Stimulated activated CD4-positive, alpha-beta T cell treated with anti-CD3 and anti-CD28 coated beads, Interleukin-2, amount 100 ng/mL, for 48 hours (primary cell): ENCODE measurements at regions not wholly inside any gene's neighbourhood (a gene's known extent, or its start where the extent isn't known, plus 50 kb on each side); places are given as distances from the start of the nearest gene placed in this dataset.
"Not testable (repeated sequence)": the region's sequence is repeated elsewhere in the genome, so short reads cannot be mapped to it uniquely, and the experiment has no call there.

Source experiments
- DNase-seq, 2 donors: peaks; one replicate each; pipeline ENCODE4 v3.0.0-alpha.2; 2020

DNA sequence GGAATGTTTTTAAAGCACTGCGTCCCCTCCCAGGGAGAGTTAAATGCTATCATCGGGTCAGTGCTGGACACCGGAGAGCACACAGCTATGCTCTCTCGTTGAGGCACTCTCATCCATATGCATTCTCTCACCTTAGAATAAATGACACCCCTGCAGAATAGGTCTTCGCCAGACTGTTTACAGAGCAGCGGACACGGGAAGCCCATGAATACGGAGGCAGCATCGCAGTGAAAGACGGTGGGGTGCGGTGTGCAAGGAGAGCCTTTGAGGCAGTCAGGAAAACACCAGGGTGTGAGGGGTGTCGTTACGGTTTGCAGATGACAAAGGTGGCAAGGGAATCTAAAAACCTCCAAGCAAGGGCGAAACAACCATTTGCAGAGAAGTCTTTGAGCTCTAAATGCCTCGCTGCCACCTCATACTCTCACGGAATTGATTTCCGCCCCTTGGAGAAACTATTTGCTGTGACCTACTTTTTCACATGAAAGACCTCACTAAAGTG is 169.2 kb upstream of the FHL2 start:
- no peak for DNase-seq

DNA sequence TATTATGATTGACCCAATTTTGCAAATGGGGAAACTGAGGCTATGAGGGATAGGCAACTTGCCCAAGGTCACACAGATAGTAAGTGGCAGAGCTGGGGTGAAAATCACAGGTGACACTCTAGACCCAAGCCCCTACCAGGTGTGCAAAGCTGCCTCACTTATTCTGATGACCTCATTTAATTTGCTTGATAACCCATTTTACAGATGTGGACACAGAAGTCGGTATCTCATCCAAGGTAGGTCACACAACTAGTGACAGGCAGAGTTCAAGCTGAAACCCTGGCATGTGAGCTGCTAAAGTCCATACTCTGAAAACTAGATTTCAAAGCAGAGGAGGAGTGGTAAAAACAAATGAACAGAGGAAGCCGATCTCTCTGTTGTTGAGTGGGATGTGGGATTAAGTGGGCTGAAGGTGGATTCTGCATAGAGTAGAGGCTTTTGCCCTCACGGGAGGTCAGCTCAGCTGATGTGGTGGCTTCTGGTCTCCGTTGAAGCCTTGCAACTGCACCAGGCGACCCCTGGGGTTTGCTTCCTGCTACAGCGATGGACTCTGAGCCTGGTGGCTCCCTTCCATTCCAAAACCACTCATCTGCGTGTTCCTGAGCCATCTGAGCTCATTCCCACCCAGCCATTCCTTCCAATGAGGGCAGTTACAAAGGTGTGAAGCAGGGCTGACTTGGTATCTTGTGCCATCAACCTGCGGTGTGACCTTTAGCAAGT is 164.3 kb upstream of the FHL2 start:
- no peak for DNase-seq

DNA sequence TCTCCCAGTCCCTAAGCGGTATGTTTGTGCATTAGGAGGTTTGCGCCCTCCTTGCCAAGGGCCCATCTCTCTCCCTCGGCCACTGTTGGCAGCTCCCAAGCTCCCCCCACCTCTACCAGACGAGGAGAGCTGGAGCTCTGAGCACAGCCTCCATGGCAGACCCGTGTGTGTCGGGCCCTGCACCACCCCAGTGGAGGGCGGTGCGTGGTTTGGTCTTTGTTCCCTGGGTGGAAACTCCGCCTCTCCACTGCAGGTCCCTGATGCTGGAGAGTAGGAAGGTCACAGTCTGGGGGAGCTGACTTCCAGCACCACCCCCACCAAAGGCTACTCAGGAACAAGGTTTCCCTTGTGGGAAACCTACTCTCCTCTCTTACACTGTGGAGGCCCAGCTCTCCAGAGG is 162.6 kb upstream of the FHL2 start:
- no peak for DNase-seq

DNA sequence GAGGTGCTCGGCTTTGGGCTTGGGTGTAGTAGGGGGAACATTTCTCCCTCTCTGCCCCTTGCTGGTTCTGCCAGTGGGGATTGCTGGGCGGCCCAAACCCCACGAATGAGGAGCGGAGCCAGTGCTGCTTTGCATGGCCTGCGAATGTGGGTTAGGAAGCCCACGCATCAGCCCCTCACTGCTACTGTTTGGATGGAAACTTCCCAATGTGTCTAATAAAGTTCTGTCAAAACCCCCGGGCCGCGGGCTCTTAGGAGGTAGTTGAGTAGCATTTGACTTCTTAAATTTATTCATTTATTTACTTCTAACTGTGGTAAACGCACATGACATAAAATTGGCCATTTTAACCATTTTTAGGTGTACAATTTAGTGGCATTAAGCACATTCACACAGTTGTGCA is 161.3 kb upstream of the FHL2 start:
- DNase-seq, result no peak

DNA sequence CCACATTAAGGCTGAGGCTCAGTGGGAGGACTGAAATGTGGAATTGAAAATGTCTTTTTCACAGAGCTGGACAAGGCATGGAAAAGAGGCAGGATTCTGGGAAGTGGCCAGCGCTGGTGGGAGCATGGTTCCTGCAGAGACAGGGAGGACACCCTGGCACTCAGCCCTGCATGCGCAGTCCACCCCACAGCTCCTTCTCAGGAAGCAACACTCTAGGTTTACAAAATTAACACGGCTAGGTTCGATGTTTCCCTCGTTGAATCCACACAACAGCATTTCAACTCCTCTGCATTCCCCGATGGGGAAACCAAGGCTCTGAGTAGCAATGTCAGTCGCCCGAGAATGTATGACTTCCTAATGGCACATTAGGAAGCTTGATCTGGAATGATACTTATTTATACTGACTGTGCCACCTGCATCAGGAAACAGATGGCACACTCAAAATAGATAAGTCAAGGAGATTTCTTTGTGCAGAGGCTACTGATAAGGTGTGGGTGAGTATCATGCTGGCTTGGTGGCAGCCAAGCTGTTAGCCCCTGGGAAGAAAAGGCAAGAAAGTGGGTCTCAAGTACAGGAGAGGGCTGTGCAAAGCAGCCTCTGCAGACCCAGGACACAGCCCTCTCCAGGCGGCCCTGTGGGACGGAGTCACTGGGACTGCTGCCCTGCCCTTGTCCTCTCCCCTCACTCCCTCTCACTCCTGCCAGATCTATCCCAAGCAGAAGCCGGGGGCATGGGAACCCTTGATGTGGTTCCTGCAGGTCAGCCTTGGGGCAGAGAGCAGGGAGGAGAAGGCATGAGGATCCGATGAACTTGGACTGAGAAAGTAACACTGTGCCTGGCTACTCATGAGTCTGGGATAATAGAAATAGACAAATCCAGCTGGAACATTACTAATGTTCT is 158.4 kb upstream of the FHL2 start:
- DNase-seq, result no peak

DNA sequence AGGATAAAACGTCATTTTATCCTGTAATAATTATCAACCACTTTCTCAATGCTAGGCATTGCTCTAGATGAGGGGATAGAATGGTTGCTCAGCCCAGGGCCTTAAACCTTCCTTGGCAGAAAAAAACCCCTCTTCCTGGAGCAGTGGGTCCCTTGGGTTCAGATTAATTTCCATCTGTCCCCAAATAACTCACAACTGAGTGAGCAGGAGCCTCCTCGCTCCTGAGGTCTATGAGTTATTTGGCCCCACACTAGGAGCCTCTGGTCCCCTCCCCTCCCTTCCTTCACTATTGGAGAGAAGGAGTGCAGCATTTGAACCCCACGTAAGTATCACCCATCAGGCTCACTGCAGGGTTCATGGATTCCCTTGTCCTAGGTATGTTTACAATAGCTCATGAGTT is 157.5 kb upstream of the FHL2 start:
- no peak for DNase-seq

DNA sequence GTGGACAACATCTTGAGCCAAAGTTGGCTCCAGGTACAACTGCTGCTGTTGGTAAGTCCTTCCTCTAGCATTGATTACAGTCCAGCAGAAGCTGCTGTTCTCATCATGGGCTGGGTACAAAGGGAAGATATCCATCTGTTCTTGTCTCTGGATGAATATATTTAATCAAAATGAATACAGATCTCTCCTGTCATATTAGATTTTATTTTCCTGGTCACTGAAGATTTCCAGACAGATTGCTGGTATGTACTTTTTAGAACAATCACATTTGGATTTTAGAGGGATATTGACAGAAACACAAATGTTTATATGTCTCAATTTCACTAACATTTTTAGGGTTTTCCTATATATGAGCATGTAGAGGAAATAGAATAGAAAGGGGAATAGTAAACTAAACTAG is 155.4 kb upstream of the FHL2 start:
- no peak for DNase-seq

DNA sequence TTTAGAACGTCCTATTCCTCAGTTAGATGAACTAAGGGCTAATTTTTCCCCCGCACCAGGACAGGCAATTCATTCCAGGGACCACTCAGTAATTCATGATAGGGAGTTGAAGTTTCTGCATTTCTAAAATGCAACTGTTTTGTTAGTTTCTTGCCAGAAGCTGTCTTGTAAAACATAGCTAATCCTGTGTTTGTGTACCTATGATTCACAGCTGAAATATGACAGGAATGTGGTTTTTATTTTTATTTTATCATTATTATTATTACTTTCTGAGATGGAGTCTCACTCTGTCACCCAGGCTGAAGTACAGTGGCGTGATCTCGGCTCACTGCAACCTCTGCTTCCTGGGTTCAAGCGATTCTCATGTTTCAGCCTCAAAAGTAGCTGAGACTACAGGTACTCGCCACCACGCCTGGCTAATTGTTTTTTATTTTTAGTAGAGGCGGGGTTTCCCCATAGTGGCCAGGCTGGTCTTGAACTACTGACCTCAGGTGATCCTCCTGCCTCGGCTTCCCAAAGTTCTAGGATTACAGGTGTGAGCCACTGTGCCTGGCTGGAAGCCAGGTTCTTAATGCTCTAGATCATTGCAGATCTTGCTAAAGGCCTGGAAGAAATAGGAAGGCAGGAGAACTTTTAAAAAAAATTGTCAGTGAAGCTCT is 154.8 kb upstream of the FHL2 start:
- no peak for DNase-seq

DNA sequence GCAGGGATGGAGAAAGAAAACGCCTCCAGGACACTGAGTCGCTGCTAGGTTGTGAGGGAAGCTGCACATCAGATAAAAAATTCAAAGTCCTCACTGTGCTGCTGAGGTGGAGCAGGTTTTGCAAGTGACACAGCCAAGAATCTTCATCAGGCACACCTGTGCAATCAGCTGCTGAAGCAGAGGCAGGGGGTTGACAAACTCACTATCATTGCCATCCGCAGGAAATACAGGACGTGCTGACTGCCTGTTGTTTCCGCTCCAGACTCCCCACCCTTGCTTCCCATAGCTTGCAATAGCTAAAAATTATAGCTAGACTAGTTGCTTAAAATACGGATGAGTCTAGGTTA is 147.8 kb upstream of the FHL2 start:
- DNase-seq, result no peak

DNA sequence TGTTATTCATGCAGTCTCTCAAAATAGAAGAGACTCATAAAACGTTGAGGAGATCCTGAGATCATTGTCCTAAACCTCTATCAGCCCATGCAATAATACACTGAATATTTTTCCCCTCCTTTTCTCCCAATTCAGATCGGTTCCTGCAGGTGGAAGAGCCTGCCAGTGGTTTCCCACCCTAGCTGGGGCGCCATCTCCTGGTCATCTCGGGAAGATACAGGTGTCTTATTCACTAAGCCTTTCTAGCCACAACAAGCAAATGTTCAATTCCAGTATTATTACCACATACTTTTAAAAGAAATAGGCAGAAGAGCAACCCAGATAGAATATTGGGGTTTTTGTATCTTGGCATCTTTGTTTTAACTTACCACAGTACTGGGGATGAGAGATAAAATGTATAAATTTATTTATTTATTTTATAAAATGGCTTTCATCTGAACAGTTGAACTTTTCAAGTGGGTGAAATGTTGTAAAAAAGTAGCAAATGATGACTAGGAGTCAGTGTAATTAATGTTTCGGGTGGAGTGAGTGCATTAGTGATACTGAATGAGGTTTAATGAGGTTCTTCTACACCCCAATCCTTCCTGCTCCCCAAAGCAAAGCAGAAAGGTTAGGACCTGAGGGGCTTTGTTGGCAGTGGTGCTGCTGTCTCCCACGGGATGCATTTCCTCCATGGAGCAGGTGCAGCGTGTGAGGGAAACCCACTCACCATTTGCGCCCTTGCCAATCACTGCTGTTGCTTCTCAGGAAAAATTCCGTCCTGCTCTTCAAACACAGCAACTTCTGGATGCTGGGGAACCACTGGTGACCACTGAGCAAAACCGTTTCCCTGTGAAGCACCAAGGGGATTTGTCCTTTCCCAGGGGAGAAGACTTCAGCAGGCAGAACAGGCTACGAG is 147.1 kb upstream of the FHL2 start:
- peak; percentile 71 to 74 for DNase-seq

DNA sequence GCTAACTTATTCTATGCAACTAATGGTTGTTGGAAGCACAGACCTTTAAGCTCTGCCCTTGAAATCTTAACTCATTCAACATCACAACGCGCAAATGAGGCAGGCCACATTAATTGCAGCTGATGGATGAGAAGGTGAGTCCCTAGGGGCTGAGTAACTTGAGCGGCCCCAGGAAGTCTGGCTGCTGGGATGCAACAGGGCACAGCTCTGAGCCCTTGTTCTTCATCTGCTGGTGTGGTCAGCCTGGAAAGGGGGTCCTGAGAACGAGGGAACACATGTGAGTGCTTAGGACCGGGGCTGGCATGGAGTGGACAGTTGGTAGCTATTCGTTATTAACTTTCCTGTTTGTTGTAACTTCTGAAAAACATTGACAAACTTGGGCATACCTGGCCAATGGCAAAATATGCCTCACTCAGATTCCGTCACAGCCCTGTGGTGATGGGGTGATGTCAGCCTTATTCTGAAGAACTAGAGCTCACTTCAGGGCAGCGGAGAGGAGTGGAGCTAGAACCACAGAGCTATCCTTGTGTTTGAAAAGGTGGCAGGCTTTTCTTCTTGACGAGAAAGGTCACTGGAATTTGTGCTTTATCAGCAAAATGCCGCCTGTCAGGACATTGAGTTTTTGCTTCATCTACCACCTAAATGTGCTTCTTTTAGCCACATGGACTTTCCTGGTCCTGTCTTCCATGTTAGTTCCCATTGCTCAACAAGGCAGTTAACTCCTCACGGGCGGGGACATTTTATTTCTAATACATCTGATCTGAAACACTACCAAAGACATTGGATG is 145.9 kb upstream of the FHL2 start:
- DNase-seq, result no peak

DNA sequence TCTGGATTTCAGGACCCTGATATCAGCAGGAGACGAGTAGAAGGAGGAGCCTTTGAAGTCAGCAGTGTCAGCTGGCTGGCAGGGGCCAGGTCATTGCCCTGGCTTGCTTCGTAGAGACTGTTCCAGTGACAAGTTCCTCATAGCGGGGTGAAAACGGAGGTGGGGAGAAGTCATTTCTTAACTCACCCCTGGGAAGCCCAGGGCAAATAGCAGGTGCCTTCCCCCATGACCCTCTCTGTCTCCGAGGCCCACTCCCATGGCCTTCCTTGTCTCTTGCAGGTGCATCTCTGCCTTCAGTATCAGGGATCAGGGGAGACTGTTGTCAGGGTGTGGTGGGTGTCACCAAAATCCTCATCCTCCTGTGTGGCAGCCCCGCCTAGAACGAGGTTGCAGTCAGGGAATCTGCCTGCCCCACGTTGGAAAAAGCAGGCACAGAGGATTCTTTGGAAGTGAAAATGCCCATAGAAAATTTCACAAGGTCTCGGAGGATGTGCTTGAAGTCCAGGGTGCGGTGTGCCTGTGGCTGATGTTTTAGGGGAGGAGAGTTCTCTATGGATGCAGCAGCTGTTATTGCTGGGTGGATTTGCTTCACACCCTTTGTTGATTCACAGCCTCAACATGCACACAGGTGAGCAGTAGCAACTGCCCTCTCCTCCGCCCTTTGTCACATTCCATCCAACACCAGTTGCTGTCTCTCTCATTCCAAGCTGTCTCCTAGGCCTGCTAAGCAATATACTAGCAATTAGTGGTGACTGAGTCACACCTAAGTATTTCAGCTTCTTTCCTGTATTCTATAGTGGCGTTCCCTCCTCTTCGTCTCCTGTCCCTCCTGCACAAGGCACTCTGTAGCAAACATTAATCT is 142.6 kb upstream of the FHL2 start:
- no peak for DNase-seq

DNA sequence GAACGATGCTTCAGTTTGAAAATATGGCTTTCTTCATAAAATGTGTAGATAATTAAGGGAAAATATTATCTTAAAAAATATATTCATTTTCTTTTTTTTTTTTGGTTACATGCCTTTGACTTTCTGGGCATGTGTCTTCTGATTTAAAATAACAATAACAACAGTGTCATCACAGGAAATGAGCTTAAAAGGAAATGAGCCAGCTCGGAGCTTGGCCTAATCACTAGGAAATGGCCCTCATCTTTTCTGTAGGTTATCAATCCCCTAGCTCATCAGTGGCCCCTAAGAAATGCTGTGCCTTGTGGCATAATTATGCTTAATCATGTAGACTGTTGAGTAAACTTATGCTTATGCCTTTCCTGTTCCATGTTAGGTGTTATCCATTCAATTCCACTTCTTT is 141.8 kb upstream of the FHL2 start:
- no peak for DNase-seq

DNA sequence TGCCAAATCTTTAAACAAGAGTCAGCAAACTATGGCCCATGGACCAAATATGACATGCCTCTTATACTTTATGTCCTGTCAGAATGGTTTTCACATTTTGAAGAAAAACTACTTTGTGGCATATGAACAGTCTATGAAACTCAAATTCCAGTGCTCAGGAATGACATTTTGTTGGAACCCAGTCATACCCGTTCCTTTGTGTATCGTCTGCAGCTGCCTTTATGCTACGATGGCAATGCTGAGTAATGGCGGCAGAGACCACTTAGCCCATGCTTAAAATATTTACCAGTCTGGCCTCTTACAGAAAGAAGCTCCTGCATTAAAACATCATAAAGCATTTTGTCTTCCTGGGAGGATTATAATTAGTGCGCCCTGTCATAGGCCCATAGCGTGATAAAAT is 140.5 kb upstream of the FHL2 start:
- no peak for DNase-seq

DNA sequence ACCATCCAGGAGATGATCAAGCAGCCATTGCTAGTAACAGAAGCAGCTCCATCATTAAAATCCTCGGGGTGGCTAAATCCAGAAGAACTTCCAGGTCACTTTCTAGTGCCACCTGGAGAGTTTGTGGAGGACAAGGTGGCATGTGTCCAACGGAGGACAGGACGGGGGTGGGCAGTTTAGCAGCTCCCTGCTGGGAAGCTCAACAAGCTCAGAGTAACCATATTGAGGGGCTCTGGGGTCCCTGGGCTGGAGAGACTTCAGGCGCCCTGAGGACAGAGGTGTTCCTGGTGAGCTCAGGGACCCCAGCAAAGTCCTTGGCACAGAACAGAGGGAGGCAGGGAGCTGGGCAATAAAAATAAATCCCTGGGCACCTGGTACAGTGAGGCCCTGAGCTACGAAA is 140.0 kb upstream of the FHL2 start:
- DNase-seq, result no peak

DNA sequence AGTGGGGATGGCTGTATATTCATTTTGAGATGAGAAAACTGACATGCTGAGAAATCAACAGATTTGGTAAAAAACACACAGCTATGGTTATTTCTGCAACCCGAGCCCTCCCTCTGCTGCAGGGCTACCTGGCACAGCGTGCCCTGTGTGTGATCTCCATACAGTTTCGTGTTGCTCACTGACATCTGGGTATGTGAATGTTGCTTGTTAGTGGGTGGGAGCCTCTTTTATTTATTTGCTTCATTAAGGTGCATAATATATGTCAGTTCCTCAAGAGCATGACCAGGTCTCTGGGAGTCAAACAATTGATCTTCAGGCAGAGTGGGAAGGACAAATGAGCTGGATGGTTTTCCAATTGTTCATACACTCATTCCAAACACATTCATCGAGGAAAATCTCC is 139.1 kb upstream of the FHL2 start:
- DNase-seq, result no peak

DNA sequence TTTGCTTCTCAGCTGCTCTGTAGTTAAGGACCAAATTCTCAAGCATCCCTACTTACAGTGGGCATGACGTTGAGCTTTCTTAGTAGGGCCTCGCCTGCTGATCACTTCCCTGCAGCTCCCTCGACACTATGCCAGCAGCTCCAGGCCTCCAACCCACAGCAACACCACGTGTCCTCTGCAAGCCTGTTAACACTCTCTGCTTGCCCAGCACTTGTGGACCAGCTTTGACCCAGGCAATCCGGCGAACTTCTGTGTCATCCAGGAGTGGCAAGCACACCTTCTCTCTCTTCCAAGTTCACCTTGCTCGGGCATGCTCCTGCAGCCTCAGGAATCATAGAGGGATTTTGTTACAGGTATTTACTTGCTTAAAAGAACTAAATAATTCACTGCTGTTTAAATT is 138.6 kb upstream of the FHL2 start:
- DNase-seq, result no peak

DNA sequence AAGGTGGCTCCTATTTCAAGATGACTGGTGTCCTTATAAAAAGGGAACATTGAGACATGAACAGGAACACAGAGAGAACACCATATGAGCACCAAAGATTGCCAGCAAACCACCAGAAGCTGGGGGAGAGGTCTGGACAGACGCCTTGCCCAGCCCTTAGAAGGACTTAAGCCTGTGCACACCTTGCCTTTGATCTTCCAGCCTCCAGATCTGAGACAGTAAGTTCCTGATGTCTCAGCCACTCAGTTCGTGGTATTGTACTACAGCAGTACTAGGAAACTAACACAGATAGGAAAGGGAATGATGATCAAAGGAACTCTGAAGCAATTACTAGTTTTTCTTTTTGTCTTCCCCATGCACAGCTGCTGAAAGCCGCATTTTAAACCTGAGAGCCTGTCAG is 137.3 kb upstream of the FHL2 start:
- no peak for DNase-seq

DNA sequence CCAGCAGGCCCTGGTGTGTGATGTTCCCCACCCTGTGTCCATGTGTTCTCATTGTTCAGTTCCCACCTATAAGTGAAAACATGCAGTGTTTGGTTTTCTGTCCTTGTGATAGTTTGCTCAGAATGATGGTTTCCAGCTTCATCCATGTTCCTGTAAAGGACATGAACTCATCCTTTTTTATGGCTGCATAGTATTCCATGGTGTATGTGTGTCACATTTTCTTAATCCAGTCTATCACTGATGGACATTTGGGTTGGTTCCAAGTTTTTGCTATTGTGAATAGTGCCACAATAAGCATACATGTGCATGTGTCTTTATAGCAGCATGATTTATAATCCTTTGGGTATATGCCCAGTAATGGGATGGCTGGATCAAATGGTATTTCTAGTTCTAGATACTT is 130.4 kb upstream of the FHL2 start:
- DNase-seq, result not testable (repeated sequence)

DNA sequence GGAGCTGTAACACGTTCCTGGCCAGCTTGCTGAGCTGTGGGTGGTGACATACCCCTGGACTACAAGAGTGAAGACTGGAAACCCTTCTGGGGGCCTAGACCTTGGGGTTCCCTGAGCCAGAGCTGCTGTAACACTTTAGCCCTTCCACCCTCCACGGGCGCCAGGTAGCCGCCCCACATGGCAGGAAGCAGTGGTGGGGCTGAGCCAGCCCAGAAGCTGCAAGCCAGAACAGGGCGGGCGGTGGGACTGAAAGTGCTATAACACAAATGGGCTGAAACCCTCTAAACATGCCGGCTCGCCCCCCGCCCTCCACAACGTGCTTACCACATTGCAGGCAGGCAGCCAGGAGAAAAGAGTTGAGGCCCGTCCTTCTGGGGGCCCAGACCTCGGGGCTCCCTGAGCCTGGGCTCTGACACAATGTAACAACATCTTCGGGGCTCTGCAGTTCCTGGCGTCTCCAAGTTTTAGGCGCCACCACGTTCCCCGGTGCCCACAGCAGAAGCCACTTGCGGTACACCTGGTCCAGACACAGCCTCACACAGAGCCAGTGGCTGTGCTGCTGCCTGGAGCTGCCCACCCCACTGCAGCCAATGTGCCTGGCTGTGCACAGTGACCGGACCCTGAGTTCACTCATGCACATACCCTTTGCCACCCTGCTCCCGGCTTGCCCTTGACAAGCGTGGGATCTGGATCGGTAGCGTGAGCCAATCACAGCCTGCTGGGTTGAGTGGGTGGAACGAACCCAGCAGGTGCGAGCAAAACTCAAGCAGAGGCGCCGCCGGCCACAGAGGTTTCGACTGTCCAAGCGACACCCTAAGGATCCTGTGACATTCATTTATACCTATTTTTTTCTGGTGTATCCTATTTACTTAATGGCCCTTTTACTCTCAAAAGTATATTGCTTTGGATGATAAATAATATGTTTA is 127.4 kb upstream of the FHL2 start:
- no peak for DNase-seq
